ENCODE measurements at regions not wholly inside any gene's neighbourhood (a gene's known extent, or its start where the extent isn't known, plus 50 kb on each side); places are given as distances from the start of the nearest gene placed in this dataset.

DNA sequence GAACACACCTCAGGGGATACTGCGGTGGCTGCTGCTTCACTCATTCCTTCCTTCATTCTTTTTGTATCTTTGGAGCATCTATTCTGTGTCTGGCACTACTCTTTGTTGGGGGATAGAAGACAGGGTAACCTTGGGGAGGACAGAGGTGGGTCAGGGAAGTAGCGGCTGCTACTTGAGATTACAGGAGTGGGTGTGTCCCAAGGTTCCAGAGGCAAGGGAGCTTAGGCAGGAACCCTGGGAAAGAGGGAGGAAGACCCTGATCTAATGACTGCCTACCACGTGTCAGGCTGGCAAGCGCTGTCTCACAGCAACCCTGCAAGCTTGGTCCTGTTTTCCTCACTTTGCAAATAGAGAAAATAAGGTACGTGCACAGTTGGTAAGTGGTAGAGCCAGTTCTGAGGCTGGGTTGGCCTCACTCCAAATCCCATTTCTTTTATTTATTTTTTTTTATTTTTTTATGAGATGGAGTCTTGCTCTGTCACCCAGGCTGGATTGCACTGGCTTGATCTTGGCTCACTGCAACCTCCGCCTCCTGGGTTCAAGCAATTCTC lies 985.9 kb upstream of the ZNF722 start:
- TF ChIP-seq TCF7 (CRISPR knock-in tag; IDR thresholded peaks at IDR 0.05; ENCODE audit: low read depth): no peak
- no peak for TF ChIP-seq ZNF281 (CRISPR knock-in tag; IDR thresholded peaks at IDR 0.05)
- TF ChIP-seq, protein P1, sequence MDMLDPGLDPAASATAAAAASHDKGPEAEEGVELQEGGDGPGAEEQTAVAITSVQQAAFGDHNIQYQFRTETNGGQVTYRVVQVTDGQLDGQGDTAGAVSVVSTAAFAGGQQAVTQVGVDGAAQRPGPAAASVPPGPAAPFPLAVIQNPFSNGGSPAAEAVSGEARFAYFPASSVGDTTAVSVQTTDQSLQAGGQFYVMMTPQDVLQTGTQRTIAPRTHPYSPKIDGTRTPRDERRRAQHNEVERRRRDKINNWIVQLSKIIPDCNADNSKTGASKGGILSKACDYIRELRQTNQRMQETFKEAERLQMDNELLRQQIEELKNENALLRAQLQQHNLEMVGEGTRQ (CRISPR knock-in tag; IDR thresholded peaks at IDR 0.05): no peak
- TF ChIP-seq ELF4 (CRISPR knock-in tag; IDR thresholded peaks at IDR 0.05; ENCODE audit: low read depth): no peak
- no peak for TF ChIP-seq IRF1 (CRISPR knock-in tag; IDR thresholded peaks at IDR 0.05)
- TF ChIP-seq, protein P2, sequence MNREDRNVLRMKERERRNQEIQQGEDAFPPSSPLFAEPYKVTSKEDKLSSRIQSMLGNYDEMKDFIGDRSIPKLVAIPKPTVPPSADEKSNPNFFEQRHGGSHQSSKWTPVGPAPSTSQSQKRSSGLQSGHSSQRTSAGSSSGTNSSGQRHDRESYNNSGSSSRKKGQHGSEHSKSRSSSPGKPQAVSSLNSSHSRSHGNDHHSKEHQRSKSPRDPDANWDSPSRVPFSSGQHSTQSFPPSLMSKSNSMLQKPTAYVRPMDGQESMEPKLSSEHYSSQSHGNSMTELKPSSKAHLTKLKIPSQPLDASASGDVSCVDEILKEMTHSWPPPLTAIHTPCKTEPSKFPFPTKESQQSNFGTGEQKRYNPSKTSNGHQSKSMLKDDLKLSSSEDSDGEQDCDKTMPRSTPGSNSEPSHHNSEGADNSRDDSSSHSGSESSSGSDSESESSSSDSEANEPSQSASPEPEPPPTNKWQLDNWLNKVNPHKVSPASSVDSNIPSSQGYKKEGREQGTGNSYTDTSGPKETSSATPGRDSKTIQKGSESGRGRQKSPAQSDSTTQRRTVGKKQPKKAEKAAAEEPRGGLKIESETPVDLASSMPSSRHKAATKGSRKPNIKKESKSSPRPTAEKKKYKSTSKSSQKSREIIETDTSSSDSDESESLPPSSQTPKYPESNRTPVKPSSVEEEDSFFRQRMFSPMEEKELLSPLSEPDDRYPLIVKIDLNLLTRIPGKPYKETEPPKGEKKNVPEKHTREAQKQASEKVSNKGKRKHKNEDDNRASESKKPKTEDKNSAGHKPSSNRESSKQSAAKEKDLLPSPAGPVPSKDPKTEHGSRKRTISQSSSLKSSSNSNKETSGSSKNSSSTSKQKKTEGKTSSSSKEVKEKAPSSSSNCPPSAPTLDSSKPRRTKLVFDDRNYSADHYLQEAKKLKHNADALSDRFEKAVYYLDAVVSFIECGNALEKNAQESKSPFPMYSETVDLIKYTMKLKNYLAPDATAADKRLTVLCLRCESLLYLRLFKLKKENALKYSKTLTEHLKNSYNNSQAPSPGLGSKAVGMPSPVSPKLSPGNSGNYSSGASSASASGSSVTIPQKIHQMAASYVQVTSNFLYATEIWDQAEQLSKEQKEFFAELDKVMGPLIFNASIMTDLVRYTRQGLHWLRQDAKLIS (CRISPR knock-in tag; IDR thresholded peaks at IDR 0.05; ENCODE audit: borderline replicate concordance): no peak
- TF ChIP-seq SP1 (CRISPR knock-in tag; conservative IDR thresholded peaks at IDR 0.05): no peak
- TF ChIP-seq TP53 (CRISPR knock-in tag; IDR thresholded peaks at IDR 0.05): no peak
- TF ChIP-seq, protein P3, sequence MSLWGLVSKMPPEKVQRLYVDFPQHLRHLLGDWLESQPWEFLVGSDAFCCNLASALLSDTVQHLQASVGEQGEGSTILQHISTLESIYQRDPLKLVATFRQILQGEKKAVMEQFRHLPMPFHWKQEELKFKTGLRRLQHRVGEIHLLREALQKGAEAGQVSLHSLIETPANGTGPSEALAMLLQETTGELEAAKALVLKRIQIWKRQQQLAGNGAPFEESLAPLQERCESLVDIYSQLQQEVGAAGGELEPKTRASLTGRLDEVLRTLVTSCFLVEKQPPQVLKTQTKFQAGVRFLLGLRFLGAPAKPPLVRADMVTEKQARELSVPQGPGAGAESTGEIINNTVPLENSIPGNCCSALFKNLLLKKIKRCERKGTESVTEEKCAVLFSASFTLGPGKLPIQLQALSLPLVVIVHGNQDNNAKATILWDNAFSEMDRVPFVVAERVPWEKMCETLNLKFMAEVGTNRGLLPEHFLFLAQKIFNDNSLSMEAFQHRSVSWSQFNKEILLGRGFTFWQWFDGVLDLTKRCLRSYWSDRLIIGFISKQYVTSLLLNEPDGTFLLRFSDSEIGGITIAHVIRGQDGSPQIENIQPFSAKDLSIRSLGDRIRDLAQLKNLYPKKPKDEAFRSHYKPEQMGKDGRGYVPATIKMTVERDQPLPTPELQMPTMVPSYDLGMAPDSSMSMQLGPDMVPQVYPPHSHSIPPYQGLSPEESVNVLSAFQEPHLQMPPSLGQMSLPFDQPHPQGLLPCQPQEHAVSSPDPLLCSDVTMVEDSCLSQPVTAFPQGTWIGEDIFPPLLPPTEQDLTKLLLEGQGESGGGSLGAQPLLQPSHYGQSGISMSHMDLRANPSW (CRISPR knock-in tag; conservative IDR thresholded peaks at IDR 0.05; ENCODE audit: low read depth): no peak

Measured in WTC11 (cell line).